ENCODE measurements at regions not wholly inside any gene's neighbourhood (a gene's known extent, or its start where the extent isn't known, plus 50 kb on each side); places are given as distances from the start of the nearest gene placed in this dataset.

DNA sequence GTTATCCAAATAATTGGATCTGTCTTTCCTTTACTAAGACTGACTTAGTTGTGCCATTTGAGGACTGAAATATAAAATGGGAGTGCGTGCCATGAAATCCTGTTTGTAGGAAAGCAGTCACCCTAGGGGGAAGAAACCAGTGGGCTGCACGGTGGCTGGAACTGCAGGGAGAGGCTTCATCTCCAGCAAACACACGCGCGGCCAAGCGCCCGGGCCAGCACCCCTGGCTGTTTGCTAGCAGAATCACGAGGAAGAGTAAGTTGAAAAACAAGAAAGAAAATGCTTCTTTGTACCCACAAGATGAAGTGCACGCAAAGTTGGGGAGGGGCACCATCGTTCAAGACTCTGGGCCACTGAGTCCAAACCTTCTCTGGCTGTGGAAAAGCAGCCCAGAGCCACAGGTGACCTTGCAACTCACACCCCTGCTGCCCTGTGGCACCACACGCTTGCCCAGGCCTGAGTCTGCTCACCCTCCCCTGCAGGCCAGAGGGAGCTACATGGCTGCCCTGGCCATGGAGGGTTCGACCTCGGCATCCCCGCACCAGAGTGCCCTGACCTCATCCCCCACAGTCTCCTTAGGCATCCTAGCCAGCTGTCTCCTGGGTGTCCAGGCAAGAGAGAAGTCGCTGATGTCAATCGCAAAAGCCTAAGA lies 55.2 kb downstream of the IRX2 start:
- no peaks in the 10 kb centered on the region for H3K4me1 Mint-ChIP-seq
- peaks cover 4 to 12% (median 4%) of the 10 kb centered on the region in 3 donors for H3K9me3 Mint-ChIP-seq
- no peak overlapping the region for H3K4me3 Mint-ChIP-seq
- no peak overlapping the region for H3K27ac Mint-ChIP-seq
- no peaks in the 10 kb centered on the region for H3K36me3 Mint-ChIP-seq
- no peaks in the 10 kb centered on the region for H3K27me3 Mint-ChIP-seq

GRCh38 chr5:2695200-2695891 lies 56.1 kb downstream of the IRX2 start:
- H3K9me3 Mint-ChIP-seq = peaks cover 4 to 12% (median 4%) of the 10 kb centered on the region in 3 donors
- no peaks in the 10 kb centered on the region for H3K27me3 Mint-ChIP-seq
- H3K27ac Mint-ChIP-seq = no peak overlapping the region
- H3K36me3 Mint-ChIP-seq = no peaks in the 10 kb centered on the region
- H3K4me1 Mint-ChIP-seq = no peaks in the 10 kb centered on the region
- no peak overlapping the region for H3K4me3 Mint-ChIP-seq

DNA sequence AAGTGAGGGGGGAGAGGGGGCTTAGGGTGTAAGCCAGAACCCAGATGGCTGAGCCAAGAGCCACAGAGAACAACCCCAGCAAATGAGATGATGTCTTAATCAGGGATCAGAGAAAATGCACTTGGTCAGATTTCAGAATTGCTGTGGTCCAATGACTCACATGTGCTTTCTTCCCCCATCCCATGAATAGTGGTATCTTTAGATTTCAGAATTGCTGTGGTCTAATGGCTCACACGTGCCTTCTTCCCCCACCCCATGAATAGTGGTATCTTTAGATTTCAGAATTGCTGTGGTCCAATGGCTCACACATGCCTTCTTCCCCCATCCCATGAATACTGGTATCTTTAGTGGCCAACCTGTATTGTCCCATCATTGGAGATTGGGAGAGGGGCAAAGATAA lies 59.9 kb downstream of the IRX2 start:
- no peaks in the 10 kb centered on the region for H3K36me3 Mint-ChIP-seq
- no peak overlapping the region for H3K4me3 Mint-ChIP-seq
- no peaks in the 10 kb centered on the region for H3K4me1 Mint-ChIP-seq
- no peaks in the 10 kb centered on the region for H3K27me3 Mint-ChIP-seq
- H3K9me3 Mint-ChIP-seq = peaks cover 4 to 9% (median 5%) of the 10 kb centered on the region in 3 donors
- no peak overlapping the region for H3K27ac Mint-ChIP-seq

- Mint-ChIP-seq H3K36me3 (no peaks in the 10 kb centered on the region), H3K9me3 (peaks cover 4 to 9% (median 5%) of the 10 kb centered on the region in 3 donors), H3K4me3 (no peak overlapping the region), H3K27ac (no peak overlapping the region), H3K27me3 (no peaks in the 10 kb centered on the region), H3K4me1 (no peaks in the 10 kb centered on the region)
These were observed 61.2 kb downstream of the IRX2 start for GRCh38 chr5:2690293-2690692.

DNA sequence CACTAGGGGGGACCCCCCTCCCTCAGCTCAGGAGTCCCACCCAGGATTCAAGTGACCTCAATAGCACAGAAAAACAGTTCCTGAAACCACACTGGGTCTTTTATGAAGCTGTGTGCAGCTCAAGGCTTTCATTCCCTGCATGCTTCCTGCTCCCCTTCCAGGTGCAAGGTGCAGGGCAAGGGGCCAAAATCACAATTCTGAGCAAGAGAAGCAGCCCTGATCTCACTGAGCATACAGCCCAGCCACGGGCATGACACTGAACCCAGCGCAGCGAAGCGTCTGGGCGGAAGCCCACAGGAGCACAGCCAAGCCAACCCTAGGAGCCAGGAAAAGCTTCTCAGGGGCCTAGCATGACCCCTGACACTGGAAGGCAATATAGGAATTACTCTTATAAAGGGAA lies 62.9 kb downstream of the IRX2 start:
- H3K9me3 Mint-ChIP-seq = peaks cover 3 to 5% (median 4%) of the 10 kb centered on the region in 3 donors
- no peak overlapping the region for H3K4me3 Mint-ChIP-seq
- no peaks in the 10 kb centered on the region for H3K36me3 Mint-ChIP-seq
- no peaks in the 10 kb centered on the region for H3K4me1 Mint-ChIP-seq
- no peak overlapping the region for H3K27ac Mint-ChIP-seq
- no peaks in the 10 kb centered on the region for H3K27me3 Mint-ChIP-seq

DNA sequence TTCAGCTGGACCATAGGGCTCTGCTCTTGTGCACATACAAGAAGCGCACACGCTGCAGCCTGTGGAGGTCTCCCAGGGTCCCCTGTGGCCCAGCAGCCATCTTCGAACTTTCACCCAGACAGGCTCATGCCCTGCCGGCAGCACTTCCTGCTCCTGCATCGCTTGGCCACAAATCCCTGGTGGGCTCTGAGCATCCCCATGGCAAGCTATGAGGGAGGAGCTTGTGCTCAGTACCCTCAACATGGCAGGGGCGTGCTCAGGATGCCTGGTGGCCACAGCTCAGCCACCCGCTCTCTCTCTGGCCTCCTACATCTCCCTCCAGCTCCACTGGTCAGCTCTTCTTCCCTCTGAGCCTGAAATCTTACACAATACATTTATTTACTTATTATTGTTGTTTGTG lies 63.7 kb downstream of the IRX2 start:
- H3K9me3 Mint-ChIP-seq = peaks cover 3 to 5% (median 4%) of the 10 kb centered on the region in 3 donors
- H3K27me3 Mint-ChIP-seq = no peaks in the 10 kb centered on the region
- no peaks in the 10 kb centered on the region for H3K4me1 Mint-ChIP-seq
- no peak overlapping the region for H3K27ac Mint-ChIP-seq
- H3K4me3 Mint-ChIP-seq = no peak overlapping the region
- H3K36me3 Mint-ChIP-seq = no peaks in the 10 kb centered on the region

GRCh38 chr5:2686321-2687124 lies 65.0 kb downstream of the IRX2 start:
- Mint-ChIP-seq H3K36me3 (no peaks in the 10 kb centered on the region), H3K9me3 (peaks cover 0 to 3% (median 2%) of the 10 kb centered on the region in 3 donors), H3K4me1 (no peaks in the 10 kb centered on the region), H3K4me3 (no peak overlapping the region), H3K27ac (no peak overlapping the region), H3K27me3 (no peaks in the 10 kb centered on the region)

DNA sequence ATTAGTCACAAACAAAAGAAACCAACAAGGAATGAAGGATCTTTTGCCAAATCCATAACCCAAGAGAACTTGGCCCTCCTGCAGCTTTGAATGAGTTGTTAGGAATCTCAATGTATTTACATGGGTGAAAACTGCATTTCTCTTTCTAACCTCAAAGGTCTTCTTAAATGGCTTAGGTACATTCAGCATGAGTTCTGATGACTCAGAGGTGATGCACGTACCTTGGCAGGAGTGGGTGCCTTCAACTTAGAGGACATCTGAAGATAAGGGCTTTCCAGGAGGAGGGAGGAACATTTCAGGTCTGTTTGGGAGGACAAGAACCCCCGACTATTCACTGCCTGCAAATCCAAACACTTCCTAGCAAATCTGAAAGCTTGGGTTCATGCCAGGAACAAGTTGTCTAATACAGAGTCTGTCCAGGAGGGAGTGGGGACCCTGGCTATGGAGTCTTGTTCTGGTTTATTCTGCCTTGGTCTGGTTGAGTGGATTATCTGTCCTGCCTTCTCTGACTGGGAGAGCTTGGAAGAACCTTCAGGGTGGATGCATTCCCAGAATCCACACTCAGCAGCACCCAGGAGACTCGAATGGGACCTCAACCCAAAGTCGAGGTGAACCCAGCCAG lies 65.7 kb downstream of the IRX2 start:
- Mint-ChIP-seq H3K4me1 (no peaks in the 10 kb centered on the region), H3K9me3 (peaks cover 0 to 3% (median 2%) of the 10 kb centered on the region in 3 donors), H3K27ac (no peak overlapping the region), H3K27me3 (no peaks in the 10 kb centered on the region), H3K4me3 (no peak overlapping the region), H3K36me3 (no peaks in the 10 kb centered on the region)

DNA sequence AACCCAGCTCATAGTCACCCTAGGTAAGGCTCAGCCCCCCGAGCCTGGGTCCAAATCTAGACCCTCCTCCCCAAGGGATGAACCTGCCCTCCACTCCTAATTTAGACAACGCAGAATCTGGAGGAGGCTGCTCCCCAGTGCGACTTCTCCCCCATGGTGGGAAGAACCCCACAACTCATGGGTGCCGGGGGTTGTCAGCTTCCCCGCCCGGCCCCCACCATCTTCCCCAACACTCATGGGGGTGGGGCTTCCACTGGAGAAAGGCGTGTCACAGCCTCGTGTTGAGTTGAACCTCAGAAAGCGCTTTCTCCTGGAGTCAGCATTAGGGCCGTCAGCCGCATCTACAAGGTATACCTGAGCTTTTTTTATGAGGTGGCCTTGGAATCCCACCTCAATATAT lies 66.9 kb downstream of the IRX2 start:
- Mint-ChIP-seq H3K27ac (no peak overlapping the region), H3K27me3 (no peaks in the 10 kb centered on the region), H3K4me1 (no peaks in the 10 kb centered on the region)

GRCh38 chr5:2683720-2684119 lies 67.8 kb downstream of the IRX2 start:
- no peaks in the 10 kb centered on the region for H3K27me3 Mint-ChIP-seq
- H3K36me3 Mint-ChIP-seq = no peaks in the 10 kb centered on the region
- H3K4me1 Mint-ChIP-seq = no peaks in the 10 kb centered on the region
- no peak overlapping the region for H3K27ac Mint-ChIP-seq
- H3K9me3 Mint-ChIP-seq = peaks cover 0 to 3% (median 2%) of the 10 kb centered on the region in 3 donors
- no peak overlapping the region for H3K4me3 Mint-ChIP-seq

More for the DNA sequence above, 66.9 kb downstream of the IRX2 start:
- Mint-ChIP-seq H3K9me3 (peaks cover 0 to 3% (median 2%) of the 10 kb centered on the region in 3 donors), H3K36me3 (no peaks in the 10 kb centered on the region), H3K4me3 (no peak overlapping the region)

- Mint-ChIP-seq H3K36me3 (no peaks in the 10 kb centered on the region), H3K9me3 (peaks cover 0 to 2% (median 1%) of the 10 kb centered on the region in 3 donors), H3K4me1 (no peaks in the 10 kb centered on the region), H3K27me3 (no peaks in the 10 kb centered on the region), H3K27ac (no peak overlapping the region), H3K4me3 (no peak overlapping the region)
These were observed 70.0 kb downstream of the IRX2 start for GRCh38 chr5:2681476-2681875.

DNA sequence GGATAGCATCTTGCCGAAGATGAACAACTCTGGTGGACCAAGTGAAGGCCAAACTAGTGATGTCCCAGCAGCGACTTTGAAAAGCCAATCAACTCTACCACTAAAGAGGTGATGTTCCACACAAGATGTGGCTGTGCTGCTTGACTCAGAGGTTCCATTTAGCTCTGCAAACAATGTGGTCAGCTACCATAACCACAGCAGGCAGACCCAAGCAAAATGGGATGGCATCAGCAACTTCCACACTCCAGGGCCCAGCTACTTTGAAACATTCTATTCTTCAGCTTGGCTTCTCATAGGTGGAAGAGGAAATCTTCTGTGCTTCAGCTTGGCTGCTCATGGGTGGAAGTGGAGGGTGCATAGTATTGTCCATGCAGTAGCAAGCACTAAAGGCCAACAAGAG lies 70.5 kb downstream of the IRX2 start:
- Mint-ChIP-seq H3K27me3 (no peaks in the 10 kb centered on the region), H3K4me1 (no peaks in the 10 kb centered on the region), H3K36me3 (no peaks in the 10 kb centered on the region), H3K9me3 (peaks cover 0 to 2% (median 1%) of the 10 kb centered on the region in 3 donors), H3K27ac (no peak overlapping the region), H3K4me3 (no peak overlapping the region)

DNA sequence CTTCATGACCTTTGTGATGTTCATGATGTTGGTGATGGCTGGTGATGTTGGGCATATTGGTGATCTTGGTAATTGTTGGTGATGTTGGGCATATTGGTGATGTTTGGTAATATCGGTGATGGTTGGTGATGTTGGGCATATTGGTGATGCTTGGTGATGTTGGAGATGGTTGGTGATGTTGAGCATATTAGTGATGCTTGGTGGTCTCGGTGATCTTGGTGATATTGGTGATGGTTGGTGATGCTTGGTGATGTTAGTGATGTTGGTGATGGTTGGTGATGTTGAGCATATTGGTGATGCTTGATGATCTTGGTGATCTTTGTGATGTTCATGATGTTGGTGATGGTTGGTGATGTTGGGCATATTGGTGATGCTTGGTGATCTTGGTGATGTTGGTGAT lies 73.8 kb downstream of the IRX2 start:
- H3K9me3 Mint-ChIP-seq = peaks cover 0 to 2% (median 1%) of the 10 kb centered on the region in 3 donors
- H3K27ac Mint-ChIP-seq = no peak overlapping the region
- H3K4me1 Mint-ChIP-seq = no peaks in the 10 kb centered on the region

DNA sequence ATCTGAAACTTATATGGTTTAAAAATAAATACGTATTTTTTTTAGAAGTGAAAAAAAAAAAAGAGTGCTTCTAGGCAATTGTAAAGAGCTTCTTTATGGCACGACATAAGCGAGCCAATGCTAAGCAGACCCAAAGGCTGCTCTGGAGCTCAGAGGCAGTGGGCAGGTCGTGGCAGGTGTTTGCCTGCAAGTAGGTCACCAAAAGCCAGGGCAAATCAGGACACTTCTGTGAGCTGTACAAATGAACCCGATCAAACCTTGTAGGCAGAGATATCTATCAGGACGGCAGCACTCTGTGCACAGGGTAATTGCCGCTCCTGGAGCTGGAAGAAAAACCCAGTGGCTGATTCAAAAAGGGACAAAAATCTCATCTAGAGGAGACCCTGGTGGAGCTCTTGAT lies 75.9 kb downstream of the IRX2 start:
- Mint-ChIP-seq H3K9me3 (no peaks in the 10 kb centered on the region), H3K36me3 (no peaks in the 10 kb centered on the region), H3K27ac (no peak overlapping the region), H3K27me3 (no peaks in the 10 kb centered on the region), H3K4me1 (no peaks in the 10 kb centered on the region), H3K4me3 (no peak overlapping the region)

More for the DNA sequence above, 73.8 kb downstream of the IRX2 start:
- Mint-ChIP-seq H3K36me3 (no peaks in the 10 kb centered on the region), H3K4me3 (no peak overlapping the region), H3K27me3 (no peaks in the 10 kb centered on the region)

GRCh38 chr5:2674456-2674855 lies 77.0 kb downstream of the IRX2 start:
- Mint-ChIP-seq H3K9me3 (no peaks in the 10 kb centered on the region), H3K27me3 (no peaks in the 10 kb centered on the region), H3K4me1 (no peaks in the 10 kb centered on the region), H3K4me3 (no peak overlapping the region), H3K27ac (no peak overlapping the region), H3K36me3 (no peaks in the 10 kb centered on the region)

All from IgD-negative memory B cell (primary cell).